PC-3 (cell line): ENCODE measurements at regions not wholly inside any gene's neighbourhood (a gene's known extent, or its start where the extent isn't known, plus 50 kb on each side); places are given as distances from the start of the nearest gene placed in this dataset.

Source experiments
- ATAC-seq: fragments of 200-7000 bp; cut with Tn5 transposase; 2 replicates; pipeline ENCODE4 v1.9.1; 2020; ENCODE audit warnings: mild to moderate bottlenecking, moderate library complexity
- BruUV-seq: library from RNA; stranded (reverse); fragments of 400-500 nt; replicated peaks from 2 replicates; lab custom pipeline; 2021; lab: Mats Ljungman, UMichigan
- CTCF ChIA-PET: fragments of 300-600 bp; sonication (Branson Sonifier 250); formaldehyde crosslinking; loops from one replicate; lab custom pipeline; 2022; ENCODE audit warnings: antibody characterized with exemption; lab: Charles Lee
- POLR2A ChIA-PET: fragments of 300-600 bp; sonication (Branson Sonifier 250); formaldehyde crosslinking; loops from one replicate; lab custom pipeline; 2022; ENCODE audit warnings: antibody characterized with exemption; ENCODE audit not compliant: unreplicated experiment; lab: Charles Lee
- DNase-seq: peaks from one replicate; pipeline ENCODE4 v3.0.0-alpha.2; 2015
- H2AFZ ChIP-seq: fragments of 300-600 bp; sonication (generic); 2 replicates; pipeline ENCODE4 v1.6.0; 2016; ENCODE audit warnings: antibody characterized with exemption, low read length
- H3F3A ChIP-seq: fragments of 300-600 bp; sonication (generic); one replicate; pipeline ENCODE4 v1.6.0; 2017; ENCODE audit warnings: antibody characterized with exemption, low read length, control low read depth, mild to moderate bottlenecking; ENCODE audit not compliant: unreplicated experiment
- H3K27ac ChIP-seq: fragments of 300-600 bp; sonication (generic); 2 replicates; pipeline ENCODE4 v1.5.1; 2016; ENCODE audit warnings: mild to moderate bottlenecking, low read length
- H3K27me3 ChIP-seq: fragments of 300-600 bp; sonication (generic); 2 replicates; pipeline ENCODE4 v1.6.1; 2016; ENCODE audit warnings: low read length, mixed read lengths
- H3K36me3 ChIP-seq: fragments of 300-600 bp; sonication (generic); 2 replicates; pipeline ENCODE4 v1.6.1; 2016; ENCODE audit warnings: low read depth, mixed run types, low read length, mixed read lengths
- H3K4me1 ChIP-seq: fragments of 300-600 bp; sonication (generic); 2 replicates; pipeline ENCODE4 v1.5.1; 2016; ENCODE audit warnings: low read length; ENCODE audit not compliant: insufficient read depth
- H3K4me2 ChIP-seq: fragments of 300-600 bp; sonication (generic); 2 replicates; pipeline ENCODE4 v1.6.0; 2016; ENCODE audit warnings: low read length
- H3K4me3 ChIP-seq: fragments of 300-600 bp; sonication (generic); 2 replicates; pipeline ENCODE4 v1.5.1; 2016; ENCODE audit warnings: mild to moderate bottlenecking, low read length, mixed read lengths
- H3K79me2 ChIP-seq: fragments of 300-600 bp; sonication (generic); 2 replicates; pipeline ENCODE4 v1.6.1; 2017; ENCODE audit warnings: low read length, mixed read lengths
- H3K9ac ChIP-seq: fragments of 300-600 bp; sonication (generic); 2 replicates; pipeline ENCODE4 v1.6.0; 2016; ENCODE audit warnings: mild to moderate bottlenecking, low read length
- H3K9me2 ChIP-seq: fragments of 300-600 bp; sonication (generic); replicated peaks from 2 replicates; pipeline ENCODE4 v1.6.1; 2016; ENCODE audit warnings: mixed run types, low read length, mixed read lengths
- H3K9me3 ChIP-seq: fragments of 300-600 bp; sonication (generic); 2 replicates; pipeline ENCODE4 v1.6.1; 2016; ENCODE audit warnings: low read length, mixed read lengths
- H4K20me1 ChIP-seq: fragments of 300-600 bp; sonication (generic); 2 replicates; pipeline ENCODE4 v1.6.1; 2016; ENCODE audit warnings: low read length, mixed read lengths
- CTCF ChIP-seq: fragments of 300-600 bp; sonication (generic); conservative IDR thresholded peaks from 2 replicates; pipeline ENCODE4 v1.5.1; 2017; ENCODE audit warnings: antibody characterized with exemption, low read depth, mild to moderate bottlenecking, low read length
- EZH2 ChIP-seq: fragments of 300-600 bp; sonication (generic); IDR thresholded peaks from one replicate; pipeline ENCODE4 v1.6.1; 2017; ENCODE audit warnings: antibody characterized with exemption, mild to moderate bottlenecking, low read length; ENCODE audit not compliant: unreplicated experiment
- EZH2phosphoT487 ChIP-seq: fragments of 300-600 bp; sonication (generic); IDR thresholded peaks from 2 replicates; pipeline ENCODE4 v1.6.1; 2018; ENCODE audit warnings: mild to moderate bottlenecking, antibody characterized with exemption, low read length, borderline replicate concordance
- intact Hi-C: fragments of 100-400 bp; cut with micrococcal nuclease; formaldehyde crosslinking; loops from 2 replicates; pipeline ENCODE4 v1.9.0; 2023

- Histone ChIP-seq H4K20me1 (no peaks in the 10 kb centered on the region), H3K9ac (no peak overlapping the region), H3F3A (no peaks in the 10 kb centered on the region), H3K9me2 (no peaks in the 10 kb centered on the region), H3K27me3 (no peaks in the 10 kb centered on the region), H3K4me3 (no peak overlapping the region), H2AFZ (no peak overlapping the region), H3K4me1 (no peaks in the 10 kb centered on the region), H3K4me2 (no peak overlapping the region), H3K9me3 (no peaks in the 10 kb centered on the region), H3K27ac (no peak overlapping the region), H3K79me2 (no peaks in the 10 kb centered on the region), H3K36me3 (no peaks in the 10 kb centered on the region)
- ChIA-PET POLR2A (no interaction called here), CTCF (no interaction called here)
- DNase-seq (peak; percentile 41), ATAC-seq (no peak)
- intact Hi-C loops: no loop called here
- no peak for TF ChIP-seq EZH2
- TF ChIP-seq EZH2phosphoT487: no peak
- no peak for TF ChIP-seq CTCF
- no TSS peak for BruUV-seq
Measured at GRCh38 chr21:28485301-28486022, 507.2 kb downstream of the LTN1 start.

GRCh38 chr21:28483301-28484035, 509.2 kb downstream of the LTN1 start:
- Histone ChIP-seq H3K27ac (no peak overlapping the region), H3K36me3 (no peaks in the 10 kb centered on the region), H3K4me3 (no peak overlapping the region), H4K20me1 (no peaks in the 10 kb centered on the region), H3K4me2 (no peak overlapping the region), H2AFZ (no peak overlapping the region), H3K4me1 (no peaks in the 10 kb centered on the region), H3K9me2 (no peaks in the 10 kb centered on the region), H3K27me3 (no peaks in the 10 kb centered on the region), H3K79me2 (no peaks in the 10 kb centered on the region), H3F3A (no peaks in the 10 kb centered on the region), H3K9me3 (no peaks in the 10 kb centered on the region), H3K9ac (no peak overlapping the region)
- TF ChIP-seq EZH2 (no peak), CTCF (no peak), EZH2phosphoT487 (no peak)
- BruUV-seq: no TSS peak
- POLR2A ChIA-PET: no interaction called here
- no peak for DNase-seq
- intact Hi-C loops: no loop called here
- CTCF ChIA-PET: no interaction called here
- no peak for ATAC-seq

GRCh38 chr21:28482657-28483056, 510.0 kb downstream of the LTN1 start:
- Histone ChIP-seq H3K27ac (no peak overlapping the region), H3K4me3 (no peak overlapping the region), H4K20me1 (no peaks in the 10 kb centered on the region), H3K9me3 (no peaks in the 10 kb centered on the region), H3F3A (no peaks in the 10 kb centered on the region), H3K9ac (no peak overlapping the region), H3K27me3 (no peaks in the 10 kb centered on the region), H3K4me1 (no peaks in the 10 kb centered on the region), H3K9me2 (no peaks in the 10 kb centered on the region), H3K36me3 (no peaks in the 10 kb centered on the region), H3K4me2 (no peak overlapping the region), H3K79me2 (no peaks in the 10 kb centered on the region), H2AFZ (no peak overlapping the region)
- intact Hi-C loops: no loop called here
- ChIA-PET CTCF (no interaction called here), POLR2A (no interaction called here)
- ATAC-seq: no peak; the same call in 1 of the 2 replicates
- no TSS peak for BruUV-seq
- DNase-seq: peak; percentile 10
- TF ChIP-seq EZH2 (no peak), CTCF (no peak), EZH2phosphoT487 (no peak)
